HL-60 (cell line): ENCODE measurements at regions not wholly inside any gene's neighbourhood (a gene's known extent, or its start where the extent isn't known, plus 50 kb on each side); places are given as distances from the start of the nearest gene placed in this dataset.

Source experiments
- CTCF ChIP-seq: IDR thresholded peaks from one replicate; pipeline ENCODE4 v1.5.1; 2011; ENCODE audit warnings: low read length, control low read depth, inconsistent platforms; ENCODE audit not compliant: insufficient read depth
- POLR2AphosphoS5 ChIP-seq: IDR thresholded peaks from 2 replicates; pipeline ENCODE4 v1.6.1; 2012; ENCODE audit warnings: low read depth
- REST ChIP-seq: IDR thresholded peaks from 2 replicates; pipeline ENCODE4 v1.6.1; 2012; ENCODE audit warnings: low read depth; ENCODE audit not compliant: insufficient replicate concordance

GRCh38 chr14:24706351-24706750, 72.4 kb upstream of the GZMB start:
- TF ChIP-seq POLR2AphosphoS5, result no peak
- TF ChIP-seq CTCF, result no peak
- TF ChIP-seq REST, result no peak
